ENCODE measurements at regions not wholly inside any gene's neighbourhood (a gene's known extent, or its start where the extent isn't known, plus 50 kb on each side); places are given as distances from the start of the nearest gene placed in this dataset.

DNA sequence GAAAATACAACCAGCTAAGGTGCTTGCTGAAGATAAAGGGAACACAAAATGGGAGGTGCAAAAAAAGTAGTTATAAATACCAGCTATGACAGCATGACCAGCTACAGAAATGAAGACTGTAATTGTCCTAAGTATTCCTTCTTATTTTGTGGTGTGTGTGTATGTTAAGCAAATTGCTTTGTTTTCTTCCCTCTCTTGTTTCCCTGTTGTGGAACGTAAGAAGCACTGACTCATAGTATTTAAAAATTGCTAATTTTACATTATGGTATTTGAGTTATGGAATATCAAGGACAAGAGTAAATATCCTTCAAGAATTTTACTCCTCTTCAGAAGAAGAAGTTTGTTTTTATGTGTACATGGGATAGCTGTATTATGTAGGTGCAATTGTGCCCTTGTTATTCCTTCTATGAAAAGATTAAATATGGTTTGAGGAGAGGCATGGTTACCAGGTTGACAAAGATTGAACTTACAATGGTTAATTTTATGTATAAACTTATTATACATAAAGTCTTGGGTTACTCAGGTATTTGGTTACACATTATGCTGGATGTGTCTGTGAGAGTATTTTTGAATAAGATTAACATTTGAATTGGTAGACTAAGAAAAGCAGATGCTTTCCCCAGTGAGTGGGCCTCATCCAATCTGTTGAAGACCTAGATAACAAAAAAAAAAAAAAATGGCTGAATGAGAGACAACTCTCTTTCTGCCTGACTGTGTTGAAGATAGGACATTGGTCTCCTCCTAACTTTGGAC is 1132.1 kb upstream of the ALCAM start:
- no peaks in the 10 kb centered on the region for H3K9me3 ChIP-seq (ENCODE audit: insufficient read depth, low read length, severe bottlenecking)
- H3K79me2 ChIP-seq (ENCODE audit: insufficient read depth, low read length), result no peaks in the 10 kb centered on the region
- no peak overlapping the region for H3K27ac ChIP-seq (ENCODE audit: low read length)
- TF ChIP-seq, protein P1, sequence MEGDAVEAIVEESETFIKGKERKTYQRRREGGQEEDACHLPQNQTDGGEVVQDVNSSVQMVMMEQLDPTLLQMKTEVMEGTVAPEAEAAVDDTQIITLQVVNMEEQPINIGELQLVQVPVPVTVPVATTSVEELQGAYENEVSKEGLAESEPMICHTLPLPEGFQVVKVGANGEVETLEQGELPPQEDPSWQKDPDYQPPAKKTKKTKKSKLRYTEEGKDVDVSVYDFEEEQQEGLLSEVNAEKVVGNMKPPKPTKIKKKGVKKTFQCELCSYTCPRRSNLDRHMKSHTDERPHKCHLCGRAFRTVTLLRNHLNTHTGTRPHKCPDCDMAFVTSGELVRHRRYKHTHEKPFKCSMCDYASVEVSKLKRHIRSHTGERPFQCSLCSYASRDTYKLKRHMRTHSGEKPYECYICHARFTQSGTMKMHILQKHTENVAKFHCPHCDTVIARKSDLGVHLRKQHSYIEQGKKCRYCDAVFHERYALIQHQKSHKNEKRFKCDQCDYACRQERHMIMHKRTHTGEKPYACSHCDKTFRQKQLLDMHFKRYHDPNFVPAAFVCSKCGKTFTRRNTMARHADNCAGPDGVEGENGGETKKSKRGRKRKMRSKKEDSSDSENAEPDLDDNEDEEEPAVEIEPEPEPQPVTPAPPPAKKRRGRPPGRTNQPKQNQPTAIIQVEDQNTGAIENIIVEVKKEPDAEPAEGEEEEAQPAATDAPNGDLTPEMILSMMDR (IDR thresholded peaks at IDR 0.05; ENCODE audit: borderline replicate concordance, extremely low read depth, low read length, poor library complexity, severe bottlenecking), result no peak
- TF ChIP-seq EZH2 (IDR thresholded peaks at IDR 0.05; ENCODE audit: borderline replicate concordance, low read depth, low read length, severe bottlenecking), result no peak
- H3K9ac ChIP-seq (ENCODE audit: low read depth, low read length), result no peak overlapping the region
- ATAC-seq (ENCODE audit: insufficient read depth, low read depth) (no peak), DNase-seq (no peak)
- H3K4me1 ChIP-seq (ENCODE audit: insufficient read depth, low read length), result no peaks in the 10 kb centered on the region
- H3K4me2 ChIP-seq (ENCODE audit: insufficient read depth, low read length), result no peak overlapping the region
- H3K27me3 ChIP-seq (ENCODE audit: insufficient read depth, low read length, poor library complexity), result no peaks in the 10 kb centered on the region
- no peaks in the 10 kb centered on the region for H3K36me3 ChIP-seq (ENCODE audit: insufficient read depth, low read length)
- no peaks in the 10 kb centered on the region for H4K20me1 ChIP-seq (ENCODE audit: insufficient read depth, low read length)
- no peak overlapping the region for H3K4me3 ChIP-seq (ENCODE audit: low read depth in 1 of 2, low read length in 2 of 2)
- H2AFZ ChIP-seq (ENCODE audit: low read depth, low read length), result no peak overlapping the region

- Histone ChIP-seq H4K20me1 (ENCODE audit: insufficient read depth, low read length) (no peaks in the 10 kb centered on the region), H3K27me3 (ENCODE audit: insufficient read depth, low read length, poor library complexity) (no peaks in the 10 kb centered on the region), H3K79me2 (ENCODE audit: insufficient read depth, low read length) (no peaks in the 10 kb centered on the region), H3K9ac (ENCODE audit: low read depth, low read length) (no peak overlapping the region), H3K9me3 (ENCODE audit: insufficient read depth, low read length, severe bottlenecking) (no peaks in the 10 kb centered on the region), H3K4me1 (ENCODE audit: insufficient read depth, low read length) (no peaks in the 10 kb centered on the region), H3K27ac (ENCODE audit: low read length) (no peak overlapping the region), H3K36me3 (ENCODE audit: insufficient read depth, low read length) (no peaks in the 10 kb centered on the region), H3K4me3 (ENCODE audit: low read depth in 1 of 2, low read length in 2 of 2) (no peak overlapping the region), H2AFZ (ENCODE audit: low read depth, low read length) (no peak overlapping the region), H3K4me2 (ENCODE audit: insufficient read depth, low read length) (no peak overlapping the region)
- DNase-seq (no peak), ATAC-seq (ENCODE audit: insufficient read depth, low read depth) (no peak)
- TF ChIP-seq, protein P1 (IDR thresholded peaks at IDR 0.05; ENCODE audit: borderline replicate concordance, extremely low read depth, low read length, poor library complexity, severe bottlenecking), result no peak
- no peak for TF ChIP-seq EZH2 (IDR thresholded peaks at IDR 0.05; ENCODE audit: borderline replicate concordance, low read depth, low read length, severe bottlenecking)
Observed at GRCh38 chr3:104244680-104245220, 1122.0 kb upstream of the ALCAM start.

GRCh38 chr3:104245261-104245660 is 1121.4 kb upstream of the ALCAM start:
- TF ChIP-seq EZH2 (IDR thresholded peaks at IDR 0.05; ENCODE audit: borderline replicate concordance, low read depth, low read length, severe bottlenecking), result no peak
- TF ChIP-seq, protein P1 (IDR thresholded peaks at IDR 0.05; ENCODE audit: borderline replicate concordance, extremely low read depth, low read length, poor library complexity, severe bottlenecking), result no peak
- Histone ChIP-seq H3K4me1 (ENCODE audit: insufficient read depth, low read length) (no peaks in the 10 kb centered on the region), H3K27me3 (ENCODE audit: insufficient read depth, low read length, poor library complexity) (no peaks in the 10 kb centered on the region), H4K20me1 (ENCODE audit: insufficient read depth, low read length) (no peaks in the 10 kb centered on the region), H3K9me3 (ENCODE audit: insufficient read depth, low read length, severe bottlenecking) (no peaks in the 10 kb centered on the region), H3K4me3 (ENCODE audit: low read depth in 1 of 2, low read length in 2 of 2) (no peak overlapping the region), H3K36me3 (ENCODE audit: insufficient read depth, low read length) (no peaks in the 10 kb centered on the region), H3K4me2 (ENCODE audit: insufficient read depth, low read length) (no peak overlapping the region), H3K9ac (ENCODE audit: low read depth, low read length) (no peak overlapping the region), H3K79me2 (ENCODE audit: insufficient read depth, low read length) (no peaks in the 10 kb centered on the region), H3K27ac (ENCODE audit: low read length) (no peak overlapping the region), H2AFZ (ENCODE audit: low read depth, low read length) (no peak overlapping the region)
- DNase-seq (no peak), ATAC-seq (ENCODE audit: insufficient read depth, low read depth) (no peak)
